Thymus (tissue), 11 donors: ENCODE measurements at regions not wholly inside any gene's neighbourhood (a gene's known extent, or its start where the extent isn't known, plus 50 kb on each side); places are given as distances from the start of the nearest gene placed in this dataset.

Source experiments
- DNase-seq, 9 donors: peaks; one replicate each; pipeline ENCODE4 v3.0.0-alpha.2; 2013; ENCODE audit warnings: low spot score in 9 of 9, low read depth in 6 of 9, missing footprints in 1 of 9
- H3K27ac ChIP-seq, 2 donors: one replicate each; pipeline ENCODE4 v1.5.1; 2013; ENCODE audit warnings: control low read depth in 1 of 2, low read depth in 1 of 2, low read length in 1 of 2, mild to moderate bottlenecking in 1 of 2, moderate library complexity in 1 of 2
- H3K27me3 ChIP-seq, 2 donors: one replicate each; pipeline ENCODE4 v1.5.1; 2013; ENCODE audit warnings: low read length in 1 of 2; ENCODE audit not compliant: control insufficient read depth in 2 of 2, insufficient read depth in 1 of 2
- H3K36me3 ChIP-seq, 2 donors: one replicate each; pipeline ENCODE4 v1.5.1; 2013; ENCODE audit warnings: low read length in 1 of 2, mild to moderate bottlenecking in 1 of 2, moderate library complexity in 1 of 2; ENCODE audit not compliant: control insufficient read depth in 2 of 2, insufficient read depth in 2 of 2
- H3K4me1 ChIP-seq, 2 donors: one replicate each; pipeline ENCODE4 v1.5.1; 2013; ENCODE audit warnings: low read length in 2 of 2; ENCODE audit not compliant: control insufficient read depth in 2 of 2, insufficient read depth in 2 of 2
- H3K4me3 ChIP-seq, 2 donors: one replicate each; pipeline ENCODE4 v1.5.1; 2013; ENCODE audit warnings: low read length in 2 of 2, control low read depth in 1 of 2, mild to moderate bottlenecking in 1 of 2
- H3K9me3 ChIP-seq, 2 donors: one replicate each; pipeline ENCODE4 v1.5.1; 2013; ENCODE audit warnings: low read length in 1 of 2, mild to moderate bottlenecking in 1 of 2; ENCODE audit not compliant: control insufficient read depth in 2 of 2, insufficient read depth in 1 of 2
- WGBS: extraction: QIAGEN DNeasy Blood & Tissue Kit; methylation state at CpG from one replicate; pipeline ENCODE4 v1.1.7; 2013; 5-methylcytosine and 5-hydroxymethylcytosine counted together
- donor health status: healthy.

DNA sequence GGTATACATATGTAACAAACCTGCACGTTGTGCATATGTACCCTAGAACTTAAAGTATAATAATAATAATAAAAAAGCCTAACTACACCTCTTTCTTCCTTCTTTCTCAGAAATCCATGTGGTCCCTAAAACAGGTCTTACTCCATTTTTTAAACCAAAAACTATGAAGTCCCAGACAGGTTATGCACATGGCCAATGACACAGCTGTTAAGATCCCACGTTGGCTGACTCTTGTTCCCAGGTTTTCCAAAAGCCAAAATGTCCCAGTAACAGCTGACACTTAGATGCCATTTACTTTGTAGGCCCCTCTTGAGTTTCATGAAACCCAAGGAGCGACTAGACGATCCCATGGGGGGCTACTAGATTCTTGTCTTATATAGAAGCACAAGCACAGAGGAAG, 97.0 kb downstream of the KCNF1 start:
- DNase-seq, result no peak
- Histone ChIP-seq H3K27ac (no peak overlapping the region), H3K9me3 (peaks cover 0 to 6% of the 10 kb centered on the region in 2 donors), H3K4me3 (no peak overlapping the region), H3K27me3 (no peaks in the 10 kb centered on the region), H3K4me1 (no peaks in the 10 kb centered on the region), H3K36me3 (no peaks in the 10 kb centered on the region)
- WGBS, result 91% methylated on average over 4 of the region's 4 CpGs

DNA sequence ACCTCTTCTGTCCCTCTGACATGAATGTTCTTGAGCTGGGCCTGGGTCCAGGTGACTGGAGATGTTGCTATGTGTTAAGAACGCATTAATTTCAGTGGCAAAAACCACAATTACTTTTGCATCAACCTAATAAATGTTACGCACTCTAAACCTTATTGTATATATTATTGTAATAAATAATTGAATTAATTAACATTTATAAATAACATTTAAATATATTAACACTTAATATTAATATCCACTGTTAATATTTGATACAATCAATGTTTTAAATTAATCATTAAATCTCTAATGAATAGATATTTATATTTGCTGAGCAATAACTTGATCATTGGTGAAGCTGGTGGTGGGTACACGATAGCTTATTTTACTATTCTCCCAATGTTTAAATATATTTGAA, 97.4 kb downstream of the KCNF1 start:
- Histone ChIP-seq H3K27ac (no peak overlapping the region), H3K4me3 (no peak overlapping the region), H3K9me3 (peaks cover 0 to 6% of the 10 kb centered on the region in 2 donors), H3K4me1 (no peaks in the 10 kb centered on the region), H3K27me3 (no peaks in the 10 kb centered on the region), H3K36me3 (no peaks in the 10 kb centered on the region)
- DNase-seq, result no peak
- 98% methylated on average over 3 of the region's 3 CpGs for WGBS

DNA sequence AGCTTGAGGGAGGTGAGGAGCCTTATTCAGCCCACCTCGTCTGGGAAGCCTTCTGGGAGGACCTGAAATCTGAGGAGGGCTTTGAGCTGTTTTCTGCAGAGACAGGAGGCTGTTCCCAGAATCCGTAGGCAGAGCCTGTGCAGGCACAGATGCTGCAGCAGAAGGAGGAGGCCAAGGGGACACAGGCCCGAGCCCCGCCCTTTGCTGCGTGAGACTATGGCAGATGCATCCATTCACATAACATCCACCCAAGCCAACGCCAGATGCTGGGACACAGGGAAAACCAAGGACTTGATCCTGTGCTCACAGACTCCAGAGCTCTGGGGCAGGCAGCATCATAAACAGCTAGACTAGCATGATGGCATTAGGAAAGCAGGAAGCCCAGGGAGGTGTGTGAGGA, 98.2 kb downstream of the KCNF1 start:
- 83% methylated on average over 6 of the region's 6 CpGs for WGBS
- peaks cover 0 to 6% of the 10 kb centered on the region in 2 donors for H3K9me3 ChIP-seq
- no peak overlapping the region for H3K27ac ChIP-seq
- H3K4me1 ChIP-seq, result no peaks in the 10 kb centered on the region
- no peak for DNase-seq
- no peaks in the 10 kb centered on the region for H3K36me3 ChIP-seq
- H3K27me3 ChIP-seq, result no peaks in the 10 kb centered on the region
- H3K4me3 ChIP-seq, result no peak overlapping the region

DNA sequence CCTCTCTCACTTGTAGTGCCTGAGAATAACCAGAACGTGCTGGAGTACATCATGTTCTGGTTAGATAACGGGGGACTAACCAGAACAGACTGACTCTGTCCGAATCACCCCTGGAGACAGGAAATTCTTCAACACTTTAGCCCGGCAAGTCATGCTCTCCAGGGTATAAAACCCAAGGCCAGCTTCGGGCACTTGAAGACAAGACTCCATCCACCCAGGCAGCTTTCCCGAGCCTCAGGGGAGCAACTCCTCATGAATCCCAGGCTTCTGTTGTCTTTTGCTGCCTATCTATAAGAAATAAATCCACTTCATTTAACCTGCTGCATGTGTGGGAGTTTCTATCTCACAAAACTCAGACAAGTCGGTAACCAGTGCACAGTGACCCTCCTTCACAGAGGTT, 99.6 kb downstream of the KCNF1 start:
- H3K36me3 ChIP-seq, result no peaks in the 10 kb centered on the region
- no peak overlapping the region for H3K4me3 ChIP-seq
- no peaks in the 10 kb centered on the region for H3K27me3 ChIP-seq
- WGBS, result 89% methylated on average over 7 of the region's 7 CpGs
- peaks cover 0 to 6% of the 10 kb centered on the region in 2 donors for H3K9me3 ChIP-seq
- no peaks in the 10 kb centered on the region for H3K4me1 ChIP-seq
- no peak for DNase-seq
- no peak overlapping the region for H3K27ac ChIP-seq

DNA sequence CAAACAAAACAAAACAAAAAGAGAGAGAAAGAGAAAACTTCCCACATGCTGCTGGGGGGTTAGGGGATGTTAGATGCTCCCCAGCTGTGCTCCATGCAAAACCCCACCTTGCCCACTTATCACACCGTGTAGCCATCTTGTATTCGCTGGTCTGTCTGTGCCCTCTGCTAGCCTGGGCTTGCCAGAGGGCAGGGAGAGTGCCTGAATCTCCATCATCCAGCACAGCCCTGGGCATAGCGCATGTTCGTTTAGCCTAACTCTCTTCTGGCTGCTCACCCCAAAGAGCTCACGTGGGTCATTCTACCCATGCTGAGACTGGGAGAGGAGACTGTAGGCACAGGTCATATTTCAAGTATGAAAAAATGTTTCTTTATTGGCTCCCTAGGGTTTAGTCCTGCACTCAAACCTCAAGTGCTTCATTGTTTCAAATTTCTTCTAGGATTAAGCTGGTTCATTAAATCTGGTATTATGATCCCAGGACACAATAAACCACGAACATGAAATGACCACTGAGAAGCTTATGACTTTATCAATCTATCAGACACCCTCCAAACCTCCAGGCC, 100.5 kb downstream of the KCNF1 start:
- 85% methylated on average over 6 of the region's 6 CpGs for WGBS
- H3K36me3 ChIP-seq, result no peaks in the 10 kb centered on the region
- no peak overlapping the region for H3K4me3 ChIP-seq
- peaks cover 0 to 6% of the 10 kb centered on the region in 2 donors for H3K9me3 ChIP-seq
- H3K27me3 ChIP-seq, result no peaks in the 10 kb centered on the region
- no peak overlapping the region for H3K27ac ChIP-seq
- DNase-seq, result no peak
- H3K4me1 ChIP-seq, result no peaks in the 10 kb centered on the region

DNA sequence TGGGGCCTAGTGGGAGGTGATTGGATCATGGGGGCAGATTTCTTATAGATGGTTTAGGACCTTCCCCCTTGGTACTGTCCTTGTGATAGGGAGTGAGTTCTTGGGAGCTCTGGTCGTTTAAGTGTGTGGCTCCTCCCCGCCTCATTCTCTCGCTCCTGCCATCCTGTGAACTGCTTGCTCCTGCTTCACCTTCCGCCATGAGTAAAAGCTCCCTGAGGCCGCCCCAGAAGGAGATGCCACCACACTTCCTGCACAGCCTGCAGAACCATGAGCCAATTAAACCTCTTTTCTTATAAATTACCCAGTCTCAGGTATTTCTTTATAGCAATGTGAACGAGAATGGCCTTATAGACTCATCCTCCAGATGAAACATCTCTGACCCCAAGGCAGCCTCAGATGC, 101.5 kb downstream of the KCNF1 start:
- H3K36me3 ChIP-seq, result no peaks in the 10 kb centered on the region
- peaks cover 0 to 6% of the 10 kb centered on the region in 2 donors for H3K9me3 ChIP-seq
- H3K4me1 ChIP-seq, result no peaks in the 10 kb centered on the region
- H3K27ac ChIP-seq, result no peak overlapping the region
- no peak overlapping the region for H3K4me3 ChIP-seq
- H3K27me3 ChIP-seq, result no peaks in the 10 kb centered on the region
- no peak for DNase-seq
- 87% methylated on average over 6 of the region's 6 CpGs for WGBS

DNA sequence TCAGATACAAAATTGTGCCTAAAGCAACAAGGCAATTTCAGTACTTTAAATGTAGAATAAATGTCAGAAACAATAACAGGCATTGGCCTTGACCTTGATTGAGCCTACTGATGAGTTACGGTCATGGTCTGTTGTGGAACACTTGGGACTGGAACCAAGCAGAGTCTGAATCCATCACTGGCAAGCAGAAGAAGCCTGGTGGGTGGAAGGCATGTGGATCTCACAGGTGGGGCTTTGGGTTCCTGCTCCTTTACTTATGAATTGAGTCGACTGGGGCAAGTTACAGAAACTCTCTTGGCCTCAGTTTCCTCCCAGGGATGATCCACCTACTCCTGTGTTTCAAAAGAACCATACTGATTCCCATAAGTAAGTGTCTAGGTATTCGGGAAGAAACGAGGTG, 102.3 kb downstream of the KCNF1 start:
- Histone ChIP-seq H3K4me3 (no peak overlapping the region), H3K27me3 (no peaks in the 10 kb centered on the region), H3K9me3 (peaks cover 0 to 6% of the 10 kb centered on the region in 2 donors), H3K27ac (no peak overlapping the region), H3K4me1 (no peaks in the 10 kb centered on the region), H3K36me3 (no peaks in the 10 kb centered on the region)
- WGBS, result 80% methylated on average over 4 of the region's 4 CpGs
- DNase-seq, result no peak

DNA sequence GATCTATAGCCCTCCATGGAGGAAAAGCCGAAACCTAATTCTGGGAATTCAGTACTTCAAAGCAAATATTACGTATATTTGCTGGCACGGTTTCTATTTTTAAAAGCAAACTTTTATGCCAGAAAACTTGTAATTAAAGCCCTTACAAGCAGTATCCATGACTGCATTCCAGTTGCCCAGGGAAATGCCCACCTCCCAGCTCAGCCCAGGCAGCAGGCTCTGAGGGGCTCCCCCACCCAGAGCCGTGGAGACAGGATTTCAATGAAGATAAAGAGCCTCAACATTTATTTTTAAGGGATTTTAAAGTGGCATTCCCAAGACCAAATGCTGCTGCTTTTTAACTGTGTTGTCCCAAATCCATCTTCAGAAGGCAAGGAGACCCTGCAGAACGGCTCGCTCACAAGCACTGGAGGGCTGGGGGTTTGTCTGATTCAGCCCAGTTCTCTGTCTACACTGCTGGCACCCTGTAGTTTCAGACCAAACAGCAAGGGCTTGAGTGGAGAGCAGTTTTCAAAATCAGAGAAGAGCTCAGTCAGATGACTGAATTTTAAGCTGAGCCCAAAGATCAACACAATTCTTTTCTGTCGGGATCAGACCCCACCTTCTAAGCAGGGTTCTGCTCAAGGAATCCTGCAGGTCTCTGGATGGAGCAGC, 105.1 kb downstream of the KCNF1 start:
- DNase-seq, result no peak
- 89% methylated on average over 7 of the region's 7 CpGs for WGBS

DNA sequence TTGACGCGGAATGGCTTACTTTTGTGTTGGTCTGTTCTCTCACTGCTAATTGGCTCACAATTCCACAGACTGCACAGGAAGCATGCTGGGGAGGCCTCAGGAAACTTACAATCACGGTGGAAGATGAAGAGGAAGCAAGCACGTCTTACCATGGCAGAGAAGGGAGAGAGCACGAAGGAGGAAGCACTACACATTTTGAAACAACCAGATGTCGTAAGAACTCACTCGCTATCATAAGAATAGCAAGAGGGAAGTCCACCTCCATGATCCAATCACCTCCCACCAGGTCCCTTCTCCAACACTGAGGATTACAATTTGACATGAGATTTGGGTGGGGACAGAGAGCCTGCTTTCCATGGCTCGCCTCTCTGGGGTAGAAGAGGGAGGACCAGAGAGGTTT, 106.2 kb downstream of the KCNF1 start:
- Histone ChIP-seq H3K4me1 (no peaks in the 10 kb centered on the region), H3K36me3 (no peaks in the 10 kb centered on the region), H3K9me3 (no peaks in the 10 kb centered on the region), H3K27me3 (peaks cover 0 to 2% of the 10 kb centered on the region in 2 donors), H3K4me3 (no peak overlapping the region), H3K27ac (no peak overlapping the region)
- 61% methylated on average over 8 of the region's 8 CpGs for WGBS
- no peak for DNase-seq

More for the DNA sequence above, 105.1 kb downstream of the KCNF1 start:
- Histone ChIP-seq H3K36me3 (no peaks in the 10 kb centered on the region), H3K4me3 (no peak overlapping the region), H3K27me3 (peaks cover 0 to 2% of the 10 kb centered on the region in 2 donors), H3K9me3 (no peaks in the 10 kb centered on the region), H3K4me1 (no peaks in the 10 kb centered on the region), H3K27ac (no peak overlapping the region)
